ENCODE measurements at regions not wholly inside any gene's neighbourhood (a gene's known extent, or its start where the extent isn't known, plus 50 kb on each side); places are given as distances from the start of the nearest gene placed in this dataset.
"Not testable (repeated sequence)": the region's sequence is repeated elsewhere in the genome, so short reads cannot be mapped to it uniquely, and the experiment has no call there.

- ATAC-seq (peak; percentile 69), DNase-seq (ENCODE audit: low spot score) (peak; percentile 4)
- Mint-ChIP-seq H3K36me3 (ENCODE audit: low read depth) (no peaks in the 10 kb centered on the region), H3K27ac (no peak overlapping the region), H3K4me3 (no peak overlapping the region), H3K4me1 (peaks cover 20% of the 10 kb centered on the region), H3K27me3 (ENCODE audit: insufficient read depth, low read depth, poor library complexity) (peaks cover 2% of the 10 kb centered on the region), H3K9me3 (peaks cover 8% of the 10 kb centered on the region; the same call in 1 of the 3 replicates)
- Histone ChIP-seq H3K27ac (ENCODE audit: low read depth) (no peak overlapping the region), H2AFZ (peak overlapping the region; percentile 23; the same call in 1 of the 2 replicates), H3K9me2 (ENCODE audit: insufficient read depth) (no peaks in the 10 kb centered on the region), H3K4me1 (ENCODE audit: insufficient read depth) (peaks cover 8% of the 10 kb centered on the region), H3K27me3 (ENCODE audit: insufficient read depth) (peaks cover 11% of the 10 kb centered on the region; the same call in 1 of the 2 replicates), H3K36me3 (ENCODE audit: insufficient read depth) (no peaks in the 10 kb centered on the region), H3K4me2 (peak overlapping the region; percentile 0; the same call in 1 of the 2 replicates), H3F3A (replicated peaks; ENCODE audit: low read depth) (no peaks in the 10 kb centered on the region), H3K79me2 (replicated peaks; ENCODE audit: insufficient read depth) (no peaks in the 10 kb centered on the region), H4K20me1 (replicated peaks; ENCODE audit: insufficient read depth) (no peaks in the 10 kb centered on the region), H3K4me3 (no peak overlapping the region)
- TF ChIP-seq CREB1 (CRISPR knock-in tag; IDR thresholded peaks at IDR 0.05; ENCODE audit: low read depth) (no peak), ZNF462 (CRISPR knock-in tag; IDR thresholded peaks at IDR 0.05) (peak; percentile 71; the same call in 1 of the 2 replicates)
These were observed 1648.0 kb downstream of the PCDH9 start for GRCh38 chr13:65582160-65582559.

- not testable (repeated sequence) for H3K4me3 ChIP-seq; H3K27ac ChIP-seq (ENCODE audit: low read depth); H3K4me1 ChIP-seq (ENCODE audit: insufficient read depth); H3K79me2 ChIP-seq (replicated peaks; ENCODE audit: insufficient read depth); H3K4me3 Mint-ChIP-seq; H3K4me2 ChIP-seq; H4K20me1 ChIP-seq (replicated peaks; ENCODE audit: insufficient read depth); H3K36me3 ChIP-seq (ENCODE audit: insufficient read depth); H3F3A ChIP-seq (replicated peaks; ENCODE audit: low read depth); H3K36me3 Mint-ChIP-seq (ENCODE audit: low read depth); H3K27me3 Mint-ChIP-seq (ENCODE audit: insufficient read depth, low read depth, poor library complexity); H3K27me3 ChIP-seq (ENCODE audit: insufficient read depth); DNase-seq (ENCODE audit: low spot score); H2AFZ ChIP-seq; ATAC-seq; H3K27ac Mint-ChIP-seq; H3K9me2 ChIP-seq (ENCODE audit: insufficient read depth); H3K4me1 Mint-ChIP-seq
- peaks cover 12% of the 10 kb centered on the region for H3K9me3 Mint-ChIP-seq
These were observed 1665.6 kb downstream of the PCDH9 start for GRCh38 chr13:65564561-65564960.

All from GM23338 (cell line).